ENCODE measurements at regions not wholly inside any gene's neighbourhood (a gene's known extent, or its start where the extent isn't known, plus 50 kb on each side); places are given as distances from the start of the nearest gene placed in this dataset.

GRCh38 chr13:80509264-80509663 lies 168.3 kb upstream of the SPRY2 start:
- no peak for TF ChIP-seq EZH2 (IDR thresholded peaks at IDR 0.05; ENCODE audit: borderline replicate concordance)
- TF ChIP-seq, protein P1, sequence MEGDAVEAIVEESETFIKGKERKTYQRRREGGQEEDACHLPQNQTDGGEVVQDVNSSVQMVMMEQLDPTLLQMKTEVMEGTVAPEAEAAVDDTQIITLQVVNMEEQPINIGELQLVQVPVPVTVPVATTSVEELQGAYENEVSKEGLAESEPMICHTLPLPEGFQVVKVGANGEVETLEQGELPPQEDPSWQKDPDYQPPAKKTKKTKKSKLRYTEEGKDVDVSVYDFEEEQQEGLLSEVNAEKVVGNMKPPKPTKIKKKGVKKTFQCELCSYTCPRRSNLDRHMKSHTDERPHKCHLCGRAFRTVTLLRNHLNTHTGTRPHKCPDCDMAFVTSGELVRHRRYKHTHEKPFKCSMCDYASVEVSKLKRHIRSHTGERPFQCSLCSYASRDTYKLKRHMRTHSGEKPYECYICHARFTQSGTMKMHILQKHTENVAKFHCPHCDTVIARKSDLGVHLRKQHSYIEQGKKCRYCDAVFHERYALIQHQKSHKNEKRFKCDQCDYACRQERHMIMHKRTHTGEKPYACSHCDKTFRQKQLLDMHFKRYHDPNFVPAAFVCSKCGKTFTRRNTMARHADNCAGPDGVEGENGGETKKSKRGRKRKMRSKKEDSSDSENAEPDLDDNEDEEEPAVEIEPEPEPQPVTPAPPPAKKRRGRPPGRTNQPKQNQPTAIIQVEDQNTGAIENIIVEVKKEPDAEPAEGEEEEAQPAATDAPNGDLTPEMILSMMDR (IDR thresholded peaks at IDR 0.05; ENCODE audit: poor library complexity), result no peak
- TF ChIP-seq EZH2phosphoT487 (IDR thresholded peaks at IDR 0.05; ENCODE audit: low read depth, severe bottlenecking, unreplicated experiment), result no peak

All from hepatocyte (in vitro differentiated cells).